ENCODE measurements at regions not wholly inside any gene's neighbourhood (a gene's known extent, or its start where the extent isn't known, plus 50 kb on each side); places are given as distances from the start of the nearest gene placed in this dataset.

DNA sequence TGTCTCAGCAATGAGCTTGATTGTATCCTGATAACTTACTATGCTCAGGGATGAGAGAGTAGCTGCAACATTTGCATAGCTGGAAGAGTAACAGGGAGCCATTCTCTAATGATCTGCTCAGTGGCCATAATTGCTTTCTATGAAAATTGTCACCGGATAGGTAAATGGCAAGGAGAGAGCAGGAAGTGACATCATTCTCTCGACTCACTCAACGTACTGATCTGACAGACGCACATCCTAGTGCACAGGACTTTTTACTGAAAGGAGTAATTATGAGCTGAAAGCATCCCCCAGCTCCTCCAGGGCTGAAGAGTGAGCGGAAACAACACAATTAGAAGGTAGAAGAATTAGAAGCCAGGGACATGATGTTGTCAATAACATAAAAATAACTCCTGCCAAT lies 71.8 kb downstream of the IRX5 start:
- Histone ChIP-seq H3K27ac (ENCODE audit: low read depth) (no peak overlapping the region), H3K9me2 (ENCODE audit: insufficient read depth) (no peaks in the 10 kb centered on the region), H3K4me2 (no peak overlapping the region), H3K36me3 (ENCODE audit: insufficient read depth) (no peaks in the 10 kb centered on the region), H3K27me3 (ENCODE audit: insufficient read depth) (no peaks in the 10 kb centered on the region), H3K4me1 (ENCODE audit: insufficient read depth) (no peaks in the 10 kb centered on the region), H3K79me2 (replicated peaks; ENCODE audit: insufficient read depth) (no peaks in the 10 kb centered on the region), H4K20me1 (replicated peaks; ENCODE audit: insufficient read depth) (no peaks in the 10 kb centered on the region), H2AFZ (no peak overlapping the region), H3K4me3 (no peak overlapping the region), H3F3A (replicated peaks; ENCODE audit: low read depth) (no peaks in the 10 kb centered on the region)
- DNase-seq (ENCODE audit: low spot score) (no peak), ATAC-seq (no peak)
- Mint-ChIP-seq H3K27ac (no peak overlapping the region), H3K27me3 (ENCODE audit: insufficient read depth, low read depth, poor library complexity) (no peaks in the 10 kb centered on the region), H3K36me3 (ENCODE audit: low read depth) (no peaks in the 10 kb centered on the region), H3K4me1 (no peaks in the 10 kb centered on the region; the same call in 2 of the 3 replicates), H3K4me3 (no peak overlapping the region), H3K9me3 (no peaks in the 10 kb centered on the region; the same call in 2 of the 3 replicates)
- TF ChIP-seq, protein P1, sequence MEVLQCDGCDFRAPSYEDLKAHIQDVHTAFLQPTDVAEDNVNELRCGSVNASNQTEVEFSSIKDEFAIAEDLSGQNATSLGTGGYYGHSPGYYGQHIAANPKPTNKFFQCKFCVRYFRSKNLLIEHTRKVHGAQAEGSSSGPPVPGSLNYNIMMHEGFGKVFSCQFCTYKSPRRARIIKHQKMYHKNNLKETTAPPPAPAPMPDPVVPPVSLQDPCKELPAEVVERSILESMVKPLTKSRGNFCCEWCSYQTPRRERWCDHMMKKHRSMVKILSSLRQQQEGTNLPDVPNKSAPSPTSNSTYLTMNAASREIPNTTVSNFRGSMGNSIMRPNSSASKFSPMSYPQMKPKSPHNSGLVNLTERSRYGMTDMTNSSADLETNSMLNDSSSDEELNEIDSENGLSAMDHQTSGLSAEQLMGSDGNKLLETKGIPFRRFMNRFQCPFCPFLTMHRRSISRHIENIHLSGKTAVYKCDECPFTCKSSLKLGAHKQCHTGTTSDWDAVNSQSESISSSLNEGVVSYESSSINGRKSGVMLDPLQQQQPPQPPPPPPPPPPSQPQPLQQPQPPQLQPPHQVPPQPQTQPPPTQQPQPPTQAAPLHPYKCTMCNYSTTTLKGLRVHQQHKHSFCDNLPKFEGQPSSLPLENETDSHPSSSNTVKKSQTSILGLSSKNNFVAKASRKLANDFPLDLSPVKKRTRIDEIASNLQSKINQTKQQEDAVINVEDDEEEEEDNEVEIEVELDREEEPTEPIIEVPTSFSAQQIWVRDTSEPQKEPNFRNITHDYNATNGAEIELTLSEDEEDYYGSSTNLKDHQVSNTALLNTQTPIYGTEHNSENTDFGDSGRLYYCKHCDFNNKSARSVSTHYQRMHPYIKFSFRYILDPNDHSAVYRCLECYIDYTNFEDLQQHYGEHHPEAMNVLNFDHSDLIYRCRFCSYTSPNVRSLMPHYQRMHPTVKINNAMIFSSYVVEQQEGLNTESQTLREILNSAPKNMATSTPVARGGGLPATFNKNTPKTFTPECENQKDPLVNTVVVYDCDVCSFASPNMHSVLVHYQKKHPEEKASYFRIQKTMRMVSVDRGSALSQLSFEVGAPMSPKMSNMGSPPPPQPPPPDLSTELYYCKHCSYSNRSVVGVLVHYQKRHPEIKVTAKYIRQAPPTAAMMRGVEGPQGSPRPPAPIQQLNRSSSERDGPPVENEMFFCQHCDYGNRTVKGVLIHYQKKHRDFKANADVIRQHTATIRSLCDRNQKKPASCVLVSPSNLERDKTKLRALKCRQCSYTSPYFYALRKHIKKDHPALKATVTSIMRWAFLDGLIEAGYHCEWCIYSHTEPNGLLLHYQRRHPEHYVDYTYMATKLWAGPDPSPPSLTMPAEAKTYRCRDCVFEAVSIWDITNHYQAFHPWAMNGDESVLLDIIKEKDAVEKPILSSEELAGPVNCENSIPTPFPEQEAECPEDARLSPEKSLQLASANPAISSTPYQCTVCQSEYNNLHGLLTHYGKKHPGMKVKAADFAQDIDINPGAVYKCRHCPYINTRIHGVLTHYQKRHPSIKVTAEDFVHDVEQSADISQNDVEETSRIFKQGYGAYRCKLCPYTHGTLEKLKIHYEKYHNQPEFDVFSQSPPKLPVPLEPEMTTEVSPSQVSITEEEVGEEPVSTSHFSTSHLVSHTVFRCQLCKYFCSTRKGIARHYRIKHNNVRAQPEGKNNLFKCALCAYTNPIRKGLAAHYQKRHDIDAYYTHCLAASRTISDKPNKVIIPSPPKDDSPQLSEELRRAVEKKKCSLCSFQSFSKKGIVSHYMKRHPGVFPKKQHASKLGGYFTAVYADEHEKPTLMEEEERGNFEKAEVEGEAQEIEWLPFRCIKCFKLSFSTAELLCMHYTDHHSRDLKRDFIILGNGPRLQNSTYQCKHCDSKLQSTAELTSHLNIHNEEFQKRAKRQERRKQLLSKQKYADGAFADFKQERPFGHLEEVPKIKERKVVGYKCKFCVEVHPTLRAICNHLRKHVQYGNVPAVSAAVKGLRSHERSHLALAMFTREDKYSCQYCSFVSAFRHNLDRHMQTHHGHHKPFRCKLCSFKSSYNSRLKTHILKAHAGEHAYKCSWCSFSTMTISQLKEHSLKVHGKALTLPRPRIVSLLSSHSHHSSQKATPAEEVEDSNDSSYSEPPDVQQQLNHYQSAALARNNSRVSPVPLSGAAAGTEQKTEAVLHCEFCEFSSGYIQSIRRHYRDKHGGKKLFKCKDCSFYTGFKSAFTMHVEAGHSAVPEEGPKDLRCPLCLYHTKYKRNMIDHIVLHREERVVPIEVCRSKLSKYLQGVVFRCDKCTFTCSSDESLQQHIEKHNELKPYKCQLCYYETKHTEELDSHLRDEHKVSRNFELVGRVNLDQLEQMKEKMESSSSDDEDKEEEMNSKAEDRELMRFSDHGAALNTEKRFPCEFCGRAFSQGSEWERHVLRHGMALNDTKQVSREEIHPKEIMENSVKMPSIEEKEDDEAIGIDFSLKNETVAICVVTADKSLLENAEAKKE (CRISPR knock-in tag; IDR thresholded peaks at IDR 0.05) = no peak
- TF ChIP-seq EZH2phosphoT487 (IDR thresholded peaks at IDR 0.05; ENCODE audit: unreplicated experiment) = no peak
- no peak for TF ChIP-seq NANOG (IDR thresholded peaks at IDR 0.05; ENCODE audit: borderline replicate concordance)
- no peak for TF ChIP-seq ZNF331 (CRISPR knock-in tag; IDR thresholded peaks at IDR 0.05; ENCODE audit: low read depth)
- no peak for TF ChIP-seq EZH2 (IDR thresholded peaks at IDR 0.05; ENCODE audit: low read depth, unreplicated experiment)
- TF ChIP-seq STAT1 (IDR thresholded peaks at IDR 0.05; ENCODE audit: unreplicated experiment) = no peak
- no peak for TF ChIP-seq ZNF114 (CRISPR knock-in tag; IDR thresholded peaks at IDR 0.05)
- TF ChIP-seq, protein P2, sequence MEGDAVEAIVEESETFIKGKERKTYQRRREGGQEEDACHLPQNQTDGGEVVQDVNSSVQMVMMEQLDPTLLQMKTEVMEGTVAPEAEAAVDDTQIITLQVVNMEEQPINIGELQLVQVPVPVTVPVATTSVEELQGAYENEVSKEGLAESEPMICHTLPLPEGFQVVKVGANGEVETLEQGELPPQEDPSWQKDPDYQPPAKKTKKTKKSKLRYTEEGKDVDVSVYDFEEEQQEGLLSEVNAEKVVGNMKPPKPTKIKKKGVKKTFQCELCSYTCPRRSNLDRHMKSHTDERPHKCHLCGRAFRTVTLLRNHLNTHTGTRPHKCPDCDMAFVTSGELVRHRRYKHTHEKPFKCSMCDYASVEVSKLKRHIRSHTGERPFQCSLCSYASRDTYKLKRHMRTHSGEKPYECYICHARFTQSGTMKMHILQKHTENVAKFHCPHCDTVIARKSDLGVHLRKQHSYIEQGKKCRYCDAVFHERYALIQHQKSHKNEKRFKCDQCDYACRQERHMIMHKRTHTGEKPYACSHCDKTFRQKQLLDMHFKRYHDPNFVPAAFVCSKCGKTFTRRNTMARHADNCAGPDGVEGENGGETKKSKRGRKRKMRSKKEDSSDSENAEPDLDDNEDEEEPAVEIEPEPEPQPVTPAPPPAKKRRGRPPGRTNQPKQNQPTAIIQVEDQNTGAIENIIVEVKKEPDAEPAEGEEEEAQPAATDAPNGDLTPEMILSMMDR (conservative IDR thresholded peaks at IDR 0.05; ENCODE audit: low read depth in 2 of 2) = no peak
- TF ChIP-seq, protein P3, sequence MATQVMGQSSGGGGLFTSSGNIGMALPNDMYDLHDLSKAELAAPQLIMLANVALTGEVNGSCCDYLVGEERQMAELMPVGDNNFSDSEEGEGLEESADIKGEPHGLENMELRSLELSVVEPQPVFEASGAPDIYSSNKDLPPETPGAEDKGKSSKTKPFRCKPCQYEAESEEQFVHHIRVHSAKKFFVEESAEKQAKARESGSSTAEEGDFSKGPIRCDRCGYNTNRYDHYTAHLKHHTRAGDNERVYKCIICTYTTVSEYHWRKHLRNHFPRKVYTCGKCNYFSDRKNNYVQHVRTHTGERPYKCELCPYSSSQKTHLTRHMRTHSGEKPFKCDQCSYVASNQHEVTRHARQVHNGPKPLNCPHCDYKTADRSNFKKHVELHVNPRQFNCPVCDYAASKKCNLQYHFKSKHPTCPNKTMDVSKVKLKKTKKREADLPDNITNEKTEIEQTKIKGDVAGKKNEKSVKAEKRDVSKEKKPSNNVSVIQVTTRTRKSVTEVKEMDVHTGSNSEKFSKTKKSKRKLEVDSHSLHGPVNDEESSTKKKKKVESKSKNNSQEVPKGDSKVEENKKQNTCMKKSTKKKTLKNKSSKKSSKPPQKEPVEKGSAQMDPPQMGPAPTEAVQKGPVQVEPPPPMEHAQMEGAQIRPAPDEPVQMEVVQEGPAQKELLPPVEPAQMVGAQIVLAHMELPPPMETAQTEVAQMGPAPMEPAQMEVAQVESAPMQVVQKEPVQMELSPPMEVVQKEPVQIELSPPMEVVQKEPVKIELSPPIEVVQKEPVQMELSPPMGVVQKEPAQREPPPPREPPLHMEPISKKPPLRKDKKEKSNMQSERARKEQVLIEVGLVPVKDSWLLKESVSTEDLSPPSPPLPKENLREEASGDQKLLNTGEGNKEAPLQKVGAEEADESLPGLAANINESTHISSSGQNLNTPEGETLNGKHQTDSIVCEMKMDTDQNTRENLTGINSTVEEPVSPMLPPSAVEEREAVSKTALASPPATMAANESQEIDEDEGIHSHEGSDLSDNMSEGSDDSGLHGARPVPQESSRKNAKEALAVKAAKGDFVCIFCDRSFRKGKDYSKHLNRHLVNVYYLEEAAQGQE (IDR thresholded peaks at IDR 0.05; ENCODE audit: unreplicated experiment) = no peak
- no peak for TF ChIP-seq CREB1 (CRISPR knock-in tag; IDR thresholded peaks at IDR 0.05; ENCODE audit: low read depth)
- TF ChIP-seq JUNB (IDR thresholded peaks at IDR 0.05; ENCODE audit: unreplicated experiment) = no peak
- no peak for TF ChIP-seq POLR2AphosphoS5 (IDR thresholded peaks at IDR 0.05; ENCODE audit: low read depth)
- TF ChIP-seq, protein P4, sequence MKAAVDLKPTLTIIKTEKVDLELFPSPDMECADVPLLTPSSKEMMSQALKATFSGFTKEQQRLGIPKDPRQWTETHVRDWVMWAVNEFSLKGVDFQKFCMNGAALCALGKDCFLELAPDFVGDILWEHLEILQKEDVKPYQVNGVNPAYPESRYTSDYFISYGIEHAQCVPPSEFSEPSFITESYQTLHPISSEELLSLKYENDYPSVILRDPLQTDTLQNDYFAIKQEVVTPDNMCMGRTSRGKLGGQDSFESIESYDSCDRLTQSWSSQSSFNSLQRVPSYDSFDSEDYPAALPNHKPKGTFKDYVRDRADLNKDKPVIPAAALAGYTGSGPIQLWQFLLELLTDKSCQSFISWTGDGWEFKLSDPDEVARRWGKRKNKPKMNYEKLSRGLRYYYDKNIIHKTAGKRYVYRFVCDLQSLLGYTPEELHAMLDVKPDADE (IDR thresholded peaks at IDR 0.05) = no peak
